HT1080 (cell line): ENCODE measurements at regions not wholly inside any gene's neighbourhood (a gene's known extent, or its start where the extent isn't known, plus 50 kb on each side); places are given as distances from the start of the nearest gene placed in this dataset. TPM values are rescaled to one million over a fixed set of nuclear protein-coding genes. Genes with fewer than 3 reads are reported as not detected.

Experiments used
- small RNA-seq: library from RNA; depleted of rRNA; stranded (forward); fragments of <200 nt; gene quantifications from one replicate; pipeline ENCODE3, GENCODE V24; 2014

Small RNA genes lying in the stretch of these regions (small RNA-seq; reads per million reads assigned to genes)
- gene RF00019 (not detected), gene RNU11-5P (not detected), gene RNU6-864P (not detected)
